ENCODE measurements at regions not wholly inside any gene's neighbourhood (a gene's known extent, or its start where the extent isn't known, plus 50 kb on each side); places are given as distances from the start of the nearest gene placed in this dataset.

- TF ChIP-seq CTCF (optimal IDR thresholded peaks at IDR 0.05 in 1 of 3, IDR thresholded peaks at IDR 0.05 in 1 of 3, conservative IDR thresholded peaks at IDR 0.05 in 1 of 3; ENCODE audit: extremely low read depth in 1 of 3, insufficient read depth in 2 of 3, low read length in 3 of 3) (no peak), EZH2 (IDR thresholded peaks at IDR 0.05; ENCODE audit: low read length) (no peak)
Measured at GRCh38 chr3:168977716-168978374, 685.7 kb downstream of the MECOM start.

Measured in keratinocyte (primary cell).